ENCODE measurements at regions not wholly inside any gene's neighbourhood (a gene's known extent, or its start where the extent isn't known, plus 50 kb on each side); places are given as distances from the start of the nearest gene placed in this dataset.

GRCh38 chr2:149645391-149645790 lies 57.8 kb upstream of the MMADHC start:
- Histone ChIP-seq H3K27ac (ENCODE audit: low read length) (no peak overlapping the region), H3K27me3 (ENCODE audit: control insufficient read depth, insufficient read depth, low read length) (no peaks in the 10 kb centered on the region), H3K4me1 (ENCODE audit: control insufficient read depth, insufficient read depth, low read length) (no peaks in the 10 kb centered on the region; the same call in 1 of the 2 replicates), H3K36me3 (ENCODE audit: control insufficient read depth, insufficient read depth, low read length) (no peaks in the 10 kb centered on the region), H3K9me3 (ENCODE audit: control insufficient read depth, insufficient read depth, low read depth, low read length) (no peaks in the 10 kb centered on the region), H3K4me3 (ENCODE audit: low read depth in 2 of 2, low read length in 2 of 2) (no peak overlapping the region)
- POLR2A ChIA-PET, result no interaction called here
- no TSS peak for BruUV-seq (replicated peaks)
- ATAC-seq (no peak; the same call in 1 of the 2 replicates), DNase-seq (ENCODE audit: low read depth, low spot score) (no peak)
- TF ChIP-seq POLR2AphosphoS5 (IDR thresholded peaks at IDR 0.05; ENCODE audit: low read depth, low read length) (no peak), SIN3A (IDR thresholded peaks at IDR 0.05; ENCODE audit: borderline replicate concordance, insufficient read depth, low read depth, low read length) (no peak), REST (IDR thresholded peaks at IDR 0.05; ENCODE audit: insufficient read depth in 1 of 2, low read depth in 2 of 2, low read length in 1 of 2) (no peak), TCF7L2 (IDR thresholded peaks at IDR 0.05; ENCODE audit: low read depth, low read length) (no peak)
- TF ChIP-seq, protein P1, sequence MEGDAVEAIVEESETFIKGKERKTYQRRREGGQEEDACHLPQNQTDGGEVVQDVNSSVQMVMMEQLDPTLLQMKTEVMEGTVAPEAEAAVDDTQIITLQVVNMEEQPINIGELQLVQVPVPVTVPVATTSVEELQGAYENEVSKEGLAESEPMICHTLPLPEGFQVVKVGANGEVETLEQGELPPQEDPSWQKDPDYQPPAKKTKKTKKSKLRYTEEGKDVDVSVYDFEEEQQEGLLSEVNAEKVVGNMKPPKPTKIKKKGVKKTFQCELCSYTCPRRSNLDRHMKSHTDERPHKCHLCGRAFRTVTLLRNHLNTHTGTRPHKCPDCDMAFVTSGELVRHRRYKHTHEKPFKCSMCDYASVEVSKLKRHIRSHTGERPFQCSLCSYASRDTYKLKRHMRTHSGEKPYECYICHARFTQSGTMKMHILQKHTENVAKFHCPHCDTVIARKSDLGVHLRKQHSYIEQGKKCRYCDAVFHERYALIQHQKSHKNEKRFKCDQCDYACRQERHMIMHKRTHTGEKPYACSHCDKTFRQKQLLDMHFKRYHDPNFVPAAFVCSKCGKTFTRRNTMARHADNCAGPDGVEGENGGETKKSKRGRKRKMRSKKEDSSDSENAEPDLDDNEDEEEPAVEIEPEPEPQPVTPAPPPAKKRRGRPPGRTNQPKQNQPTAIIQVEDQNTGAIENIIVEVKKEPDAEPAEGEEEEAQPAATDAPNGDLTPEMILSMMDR (IDR thresholded peaks at IDR 0.05), result peak; percentile 14; the same call in 1 of the 2 replicates
- intact Hi-C loops (cut with micrococcal nuclease; ENCODE audit: unreplicated experiment), result no loop called here
- CTCF ChIA-PET, result no interaction called here
- in situ Hi-C loops (cut with HindIII; ENCODE audit: low pct_unique_long_range_greater_than_20kb, low sequenced_read_pairs), result no loop called here
